Stimulated activated CD4-positive, alpha-beta T cell treated with anti-CD3 and anti-CD28 coated beads, Interleukin-1b, Interleukin-23, amount 100 ng/mL, for 4 hours (primary cell): ENCODE measurements at regions not wholly inside any gene's neighbourhood (a gene's known extent, or its start where the extent isn't known, plus 50 kb on each side); places are given as distances from the start of the nearest gene placed in this dataset.

Source experiments
- DNase-seq, 2 donors: peaks; one replicate each; pipeline ENCODE4 v3.0.0-alpha.2; 2020; ENCODE audit warnings: low read depth in 2 of 2

DNA sequence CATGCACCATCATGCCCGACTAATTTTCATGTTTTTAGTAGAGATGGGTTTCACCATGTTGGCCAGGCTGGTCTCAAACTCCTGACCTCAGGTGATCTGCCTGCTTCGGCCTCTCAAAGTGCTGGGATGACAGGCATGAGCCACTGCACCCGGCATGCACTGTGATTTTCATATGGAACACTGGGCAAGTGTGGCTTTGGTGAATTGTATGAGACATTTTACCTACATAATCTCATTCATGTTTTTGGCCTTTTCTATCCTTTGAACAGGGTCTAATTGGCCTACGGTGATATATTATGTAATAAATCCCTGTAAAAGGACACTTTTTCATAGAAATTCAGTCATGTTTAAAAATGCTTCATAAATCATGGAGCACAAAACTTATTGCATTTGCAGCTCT lies 128.7 kb upstream of the SEMA6A start:
- DNase-seq = no peak

- DNase-seq = no peak
Measured at GRCh38 chr5:116702776-116703175, 128.2 kb upstream of the SEMA6A start.

- no peak for DNase-seq
Measured at GRCh38 chr5:116699332-116699731, 124.7 kb upstream of the SEMA6A start.

DNA sequence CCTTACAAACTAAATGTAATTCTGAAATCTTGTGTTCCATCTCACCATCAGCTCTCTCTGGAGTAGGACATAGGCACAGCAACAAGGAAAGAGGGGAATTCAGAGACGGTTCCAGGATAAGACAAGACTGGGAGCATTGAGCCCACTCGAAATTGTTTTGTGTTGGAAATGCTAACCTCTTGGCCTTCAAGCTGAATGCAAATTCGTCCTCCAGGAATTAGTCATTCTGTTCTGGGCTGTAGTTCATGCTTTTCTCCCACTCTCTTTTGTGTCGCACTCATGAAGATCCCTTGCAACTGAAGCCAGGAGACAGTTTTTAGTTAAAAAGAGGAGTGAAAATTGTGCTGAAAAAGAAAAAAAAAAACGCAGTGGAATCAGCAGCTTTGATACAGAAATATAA lies 121.7 kb upstream of the SEMA6A start:
- DNase-seq = no peak

- no peak for DNase-seq
Measured at GRCh38 chr5:116695681-116696080, 121.1 kb upstream of the SEMA6A start.

GRCh38 chr5:116686438-116686837 lies 111.8 kb upstream of the SEMA6A start:
- DNase-seq = no peak

GRCh38 chr5:116685931-116686330 lies 111.3 kb upstream of the SEMA6A start:
- DNase-seq = no peak

DNA sequence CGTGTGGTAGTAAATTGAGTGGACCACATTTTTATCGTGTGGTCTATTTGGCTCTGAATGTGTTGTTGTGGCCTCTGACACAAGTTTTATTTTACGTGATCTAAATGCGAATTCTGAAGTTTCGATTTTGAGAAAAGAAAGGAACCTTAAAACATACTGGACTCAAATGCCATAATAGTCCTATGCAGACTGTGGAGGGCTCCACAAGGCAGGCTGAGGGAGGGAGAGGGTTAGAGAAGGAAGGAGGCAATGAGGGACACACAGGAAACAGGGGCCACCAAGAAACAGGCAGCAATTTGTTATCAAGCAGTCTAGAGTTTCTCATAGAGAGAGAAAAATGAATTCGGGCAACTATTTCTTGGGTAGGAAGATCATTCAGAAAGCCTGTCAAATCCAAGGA lies 110.4 kb upstream of the SEMA6A start:
- DNase-seq = no peak

- no peak for DNase-seq
Measured at GRCh38 chr5:116681334-116682013, 106.9 kb upstream of the SEMA6A start.

DNA sequence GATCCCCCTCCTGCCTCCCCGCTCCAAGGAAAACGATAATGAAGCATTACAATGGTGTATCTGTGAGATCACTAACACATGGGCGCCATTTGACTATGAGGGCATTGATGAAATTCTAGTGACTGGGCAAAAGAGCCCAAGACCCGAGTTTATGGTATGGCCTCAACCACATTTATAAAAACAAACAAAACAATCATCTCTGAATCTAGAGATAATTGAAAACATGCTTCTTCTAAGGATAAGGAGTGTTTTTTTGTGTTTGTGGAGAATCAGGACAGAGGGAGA lies 100.9 kb upstream of the SEMA6A start:
- DNase-seq = no peak

DNA sequence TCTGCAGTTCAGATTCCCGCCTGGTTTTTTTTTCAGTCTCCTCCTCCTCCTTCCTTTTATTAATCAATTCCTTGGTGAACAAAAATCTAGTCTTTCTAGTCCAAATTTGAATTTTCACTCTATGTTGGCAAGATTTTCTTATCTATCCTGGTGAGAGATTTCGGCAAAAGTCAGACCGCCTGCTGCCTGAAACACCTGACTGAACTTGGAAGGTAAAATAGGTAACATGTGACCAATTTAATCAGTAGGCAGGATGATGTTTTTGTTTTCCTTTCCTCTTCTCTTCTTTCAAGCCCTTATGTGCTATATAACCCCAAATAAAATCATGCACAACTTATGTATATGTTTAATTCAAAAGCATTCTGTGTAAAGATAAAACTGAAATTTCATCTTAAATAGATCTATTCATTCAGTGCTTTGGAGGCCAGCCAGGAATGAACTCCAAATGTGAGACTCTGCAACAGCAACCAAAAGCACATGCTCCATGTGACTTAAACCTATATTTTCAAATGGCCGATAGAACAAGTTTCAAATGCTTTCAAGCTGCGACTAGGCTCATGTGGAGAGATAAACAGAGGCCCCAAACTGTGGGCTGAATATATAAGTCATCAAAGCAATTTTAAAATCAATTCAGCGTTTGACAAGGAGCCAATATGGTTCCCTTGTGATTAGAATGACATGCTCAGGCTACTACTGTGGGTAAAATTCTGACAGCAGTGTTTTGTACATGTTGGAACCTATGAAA lies 100.4 kb upstream of the SEMA6A start:
- no peak for DNase-seq

- DNase-seq = no peak
Measured at GRCh38 chr5:116673453-116673852, 98.8 kb upstream of the SEMA6A start.

DNA sequence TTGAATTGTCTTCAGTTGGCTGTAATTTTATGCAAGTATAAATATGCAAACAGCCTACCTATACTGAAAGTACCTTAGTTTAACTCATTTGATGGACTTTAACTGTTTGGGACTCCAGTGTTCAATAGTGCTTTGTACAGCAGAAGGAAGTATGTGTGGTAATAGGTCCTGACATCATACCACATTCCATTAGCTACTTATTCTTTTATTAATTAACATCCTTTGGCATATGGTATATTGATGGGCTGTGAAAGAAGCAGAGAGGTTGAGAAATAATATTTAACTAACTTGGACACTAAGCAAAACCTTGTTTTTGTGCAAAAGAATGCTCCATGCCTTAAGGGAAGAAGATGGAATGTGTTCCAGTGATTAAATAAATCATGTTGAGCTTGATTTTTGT lies 97.6 kb upstream of the SEMA6A start:
- no peak for DNase-seq

- DNase-seq = no peak
Measured at GRCh38 chr5:116671211-116671736, 96.7 kb upstream of the SEMA6A start.

DNA sequence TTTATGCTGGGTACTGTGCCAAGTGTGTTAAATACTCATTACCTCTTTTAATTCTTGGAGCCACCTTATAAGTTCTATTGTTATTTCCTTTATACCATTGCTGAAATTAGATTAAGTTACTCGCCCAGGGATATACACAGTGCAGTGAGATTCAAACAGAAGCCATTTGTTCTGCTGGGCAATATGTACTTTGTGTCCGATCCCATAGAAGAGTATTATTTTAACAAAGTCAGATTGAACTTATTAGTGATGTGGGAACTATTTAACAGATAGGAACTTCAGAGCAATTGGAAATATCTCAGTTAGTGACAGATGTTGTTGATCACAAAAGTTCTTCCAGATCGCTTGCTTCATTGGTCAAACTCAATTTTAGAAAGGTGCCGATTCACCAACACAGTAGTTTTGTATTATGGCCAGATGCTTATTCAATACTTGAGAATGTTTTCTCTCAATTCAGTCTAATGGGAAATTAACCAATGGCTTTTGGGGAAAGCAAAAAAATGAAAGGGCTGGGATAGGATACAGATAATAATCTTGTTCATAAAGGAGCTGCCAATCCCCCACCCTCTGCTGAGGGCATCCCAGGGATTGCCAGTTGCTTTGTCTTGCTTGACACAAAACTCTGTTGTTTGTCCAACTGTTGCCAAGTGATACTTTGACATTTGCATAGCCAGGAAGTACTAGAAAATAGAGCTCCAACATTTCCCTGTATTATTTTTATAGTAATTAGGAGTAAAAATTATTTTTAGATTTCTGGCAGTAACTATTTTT lies 94.8 kb upstream of the SEMA6A start:
- DNase-seq = no peak

- no peak for DNase-seq
Measured at GRCh38 chr5:116668390-116668789, 93.8 kb upstream of the SEMA6A start.

GRCh38 chr5:116666901-116667300 lies 92.3 kb upstream of the SEMA6A start:
- DNase-seq = no peak

DNA sequence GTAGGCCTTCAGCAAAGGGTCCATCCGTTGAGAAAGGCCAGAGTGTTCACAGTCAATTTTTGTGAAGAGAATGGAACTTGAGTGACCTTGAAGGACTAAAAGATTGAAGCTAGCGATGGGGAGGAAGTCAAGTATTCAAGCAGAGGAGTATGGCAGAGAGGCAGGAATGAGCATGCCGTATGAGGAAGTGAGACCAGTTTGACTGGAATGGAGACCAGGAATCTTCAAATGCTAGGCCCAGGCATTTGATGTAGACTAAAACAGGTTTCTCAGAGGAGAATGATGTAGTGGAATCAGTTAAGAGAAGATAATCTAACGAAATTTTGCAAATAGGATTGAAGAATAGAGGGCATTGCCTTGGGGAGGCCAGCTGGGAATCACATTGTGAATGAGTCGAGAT lies 90.4 kb upstream of the SEMA6A start:
- DNase-seq = no peak

- DNase-seq = no peak
Measured at GRCh38 chr5:116663081-116663480, 88.5 kb upstream of the SEMA6A start.

- DNase-seq = no peak
Measured at GRCh38 chr5:116661419-116661818, 86.8 kb upstream of the SEMA6A start.

DNA sequence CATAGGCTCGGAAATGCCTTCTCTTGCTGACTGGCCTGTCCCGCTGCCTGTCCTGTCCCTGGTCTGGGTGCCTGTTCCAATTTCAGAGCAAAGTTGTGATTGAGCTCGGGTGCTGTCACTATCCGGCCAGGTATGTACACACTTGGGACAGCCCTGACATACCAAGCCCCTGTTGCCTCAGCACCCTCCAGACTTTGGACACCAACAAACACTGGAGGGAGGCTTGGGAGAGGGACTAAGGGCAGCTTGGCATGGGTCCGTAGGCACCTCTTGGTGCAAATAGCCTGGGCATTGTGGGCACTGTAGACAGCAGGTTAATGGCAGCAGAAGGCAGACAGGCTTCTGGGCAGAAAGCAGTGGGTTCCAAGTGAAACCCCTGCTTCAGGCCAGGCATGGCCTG lies 86.3 kb upstream of the SEMA6A start:
- no peak for DNase-seq

DNA sequence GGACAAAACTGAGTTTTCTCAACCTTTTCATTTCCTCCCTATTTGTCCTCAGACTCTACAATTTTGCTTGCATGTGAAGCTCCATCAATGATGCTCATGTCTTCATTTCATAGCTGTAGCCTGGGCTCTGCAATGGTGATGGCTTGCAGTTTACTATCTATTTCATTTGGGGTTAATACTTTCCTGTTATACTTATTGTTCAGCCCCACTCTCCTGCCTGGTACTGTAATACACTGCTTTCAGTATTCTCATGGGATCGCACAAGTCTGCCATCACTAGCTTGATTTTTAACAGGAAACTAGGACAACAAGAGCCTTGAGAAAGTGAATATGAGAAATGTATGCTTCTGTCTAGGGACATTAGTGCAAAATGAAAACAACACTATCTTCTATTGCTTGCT lies 84.2 kb upstream of the SEMA6A start:
- DNase-seq = no peak

- no peak for DNase-seq
Measured at GRCh38 chr5:116658141-116658540, 83.5 kb upstream of the SEMA6A start.
